ENCODE measurements at regions not wholly inside any gene's neighbourhood (a gene's known extent, or its start where the extent isn't known, plus 50 kb on each side); places are given as distances from the start of the nearest gene placed in this dataset.

DNA sequence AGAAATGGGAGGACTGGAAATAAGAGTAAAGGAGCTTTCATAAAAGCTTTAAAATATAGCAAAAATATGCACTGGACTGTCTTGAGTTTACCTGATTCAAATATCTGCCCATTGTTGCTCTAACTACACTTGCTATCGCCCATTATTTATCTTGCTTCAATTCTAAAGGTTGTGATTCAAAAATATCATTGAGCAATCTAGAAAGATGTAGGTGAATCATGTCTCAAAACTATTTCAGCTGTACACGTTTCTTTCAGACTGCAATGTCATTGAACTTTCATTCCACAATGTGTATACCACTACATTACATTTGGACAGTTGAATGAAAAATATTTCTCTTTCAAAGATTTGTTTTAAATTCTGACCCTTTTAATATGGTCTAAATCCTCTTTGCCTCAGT is 545.6 kb downstream of the BMP2 start:
- TF ChIP-seq, protein P1, sequence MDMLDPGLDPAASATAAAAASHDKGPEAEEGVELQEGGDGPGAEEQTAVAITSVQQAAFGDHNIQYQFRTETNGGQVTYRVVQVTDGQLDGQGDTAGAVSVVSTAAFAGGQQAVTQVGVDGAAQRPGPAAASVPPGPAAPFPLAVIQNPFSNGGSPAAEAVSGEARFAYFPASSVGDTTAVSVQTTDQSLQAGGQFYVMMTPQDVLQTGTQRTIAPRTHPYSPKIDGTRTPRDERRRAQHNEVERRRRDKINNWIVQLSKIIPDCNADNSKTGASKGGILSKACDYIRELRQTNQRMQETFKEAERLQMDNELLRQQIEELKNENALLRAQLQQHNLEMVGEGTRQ (IDR thresholded peaks at IDR 0.05; ENCODE audit: low read depth, low read length) = no peak
- TF ChIP-seq, protein P1 (CRISPR knock-in tag; IDR thresholded peaks at IDR 0.05; ENCODE audit: borderline replicate concordance) = no peak
- no peak for TF ChIP-seq SNRNP70 (IDR thresholded peaks at IDR 0.05; ENCODE audit: low read depth, low read length)
- TF ChIP-seq POLR2A (IDR thresholded peaks at IDR 0.05; ENCODE audit: insufficient read depth in 1 of 2, low read depth in 2 of 2, low read length in 2 of 2) = no peak
- TF ChIP-seq, protein P2, sequence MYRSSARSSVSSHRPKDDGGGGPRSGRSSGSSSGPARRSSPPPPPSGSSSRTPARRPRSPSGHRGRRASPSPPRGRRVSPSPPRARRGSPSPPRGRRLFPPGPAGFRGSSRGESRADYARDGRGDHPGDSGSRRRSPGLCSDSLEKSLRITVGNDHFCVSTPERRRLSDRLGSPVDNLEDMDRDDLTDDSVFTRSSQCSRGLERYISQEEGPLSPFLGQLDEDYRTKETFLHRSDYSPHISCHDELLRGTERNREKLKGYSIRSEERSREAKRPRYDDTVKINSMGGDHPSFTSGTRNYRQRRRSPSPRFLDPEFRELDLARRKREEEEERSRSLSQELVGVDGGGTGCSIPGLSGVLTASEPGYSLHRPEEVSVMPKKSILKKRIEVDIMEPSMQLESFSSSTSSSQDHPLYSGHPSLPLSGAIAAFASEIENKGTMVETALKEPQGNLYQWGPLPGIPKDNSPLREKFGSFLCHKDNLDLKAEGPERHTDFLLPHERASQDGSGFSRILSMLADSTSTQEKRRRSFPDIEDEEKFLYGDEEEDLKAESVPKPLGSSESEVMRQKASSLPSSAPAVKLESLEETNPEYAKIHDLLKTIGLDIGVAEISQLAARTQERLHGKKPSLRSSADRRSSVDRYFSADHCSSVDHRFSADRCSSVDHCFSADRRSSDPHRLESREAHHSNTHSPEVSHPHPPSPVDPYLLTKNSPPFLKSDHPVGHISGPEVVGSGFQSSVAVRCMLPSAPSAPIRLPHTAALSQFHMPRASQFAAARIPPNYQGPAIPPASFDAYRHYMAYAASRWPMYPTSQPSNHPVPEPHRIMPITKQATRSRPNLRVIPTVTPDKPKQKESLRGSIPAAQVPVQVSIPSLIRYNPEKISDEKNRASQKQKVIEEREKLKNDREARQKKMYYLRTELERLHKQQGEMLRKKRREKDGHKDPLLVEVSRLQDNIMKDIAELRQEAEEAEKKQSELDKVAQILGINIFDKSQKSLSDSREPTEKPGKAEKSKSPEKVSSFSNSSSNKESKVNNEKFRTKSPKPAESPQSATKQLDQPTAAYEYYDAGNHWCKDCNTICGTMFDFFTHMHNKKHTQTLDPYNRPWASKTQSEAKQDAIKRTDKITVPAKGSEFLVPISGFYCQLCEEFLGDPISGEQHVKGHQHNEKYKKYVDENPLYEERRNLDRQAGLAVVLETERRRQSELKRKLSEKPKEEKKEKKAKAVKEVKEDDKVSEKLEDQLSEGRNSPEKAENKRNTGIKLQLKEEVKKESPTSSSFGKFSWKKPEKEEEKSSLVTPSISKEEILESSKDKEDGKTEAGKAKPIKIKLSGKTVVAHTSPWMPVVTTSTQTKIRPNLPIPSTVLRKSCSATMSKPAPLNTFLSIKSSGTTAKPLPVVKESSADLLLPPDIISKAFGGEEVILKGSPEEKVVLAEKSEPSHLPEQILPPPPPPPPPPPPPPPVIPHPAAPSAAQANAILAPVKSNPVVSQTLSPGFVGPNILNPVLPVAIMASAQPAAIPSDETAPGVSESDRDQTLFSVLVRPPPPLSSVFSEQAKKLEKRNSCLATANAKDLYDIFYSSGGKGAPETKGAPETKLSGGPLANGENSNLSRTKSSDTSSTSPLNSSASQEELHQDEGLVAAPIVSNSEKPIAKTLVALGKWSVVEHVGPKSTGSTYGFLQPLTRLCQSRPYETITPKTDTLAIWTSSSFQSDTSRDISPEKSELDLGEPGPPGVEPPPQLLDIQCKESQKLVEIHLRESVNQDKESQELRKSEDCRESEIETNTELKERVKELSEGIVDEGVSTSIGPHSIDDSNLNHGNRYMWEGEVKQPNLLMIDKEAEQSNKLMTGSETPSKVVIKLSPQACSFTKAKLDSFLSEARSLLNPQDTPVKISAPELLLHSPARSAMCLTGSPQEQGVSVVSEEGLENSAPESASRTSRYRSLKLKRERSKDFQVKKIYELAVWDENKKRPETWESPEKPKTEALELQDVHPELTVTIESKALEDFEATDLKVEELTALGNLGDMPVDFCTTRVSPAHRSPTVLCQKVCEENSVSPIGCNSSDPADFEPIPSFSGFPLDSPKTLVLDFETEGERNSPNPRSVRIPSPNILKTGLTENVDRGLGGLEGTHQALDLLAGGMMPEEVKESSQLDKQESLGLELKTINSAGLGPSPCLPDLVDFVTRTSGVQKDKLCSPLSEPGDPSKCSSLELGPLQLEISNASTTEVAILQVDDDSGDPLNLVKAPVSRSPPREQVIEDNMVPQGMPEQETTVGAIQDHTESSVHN (CRISPR knock-in tag; IDR thresholded peaks at IDR 0.05) = no peak
- TF ChIP-seq THYN1 (CRISPR knock-in tag; IDR thresholded peaks at IDR 0.05; ENCODE audit: borderline replicate concordance, low read depth) = no peak
- TF ChIP-seq PPARG (CRISPR knock-in tag; conservative IDR thresholded peaks at IDR 0.05) = no peak
- no peak for TF ChIP-seq ZNF512 (CRISPR knock-in tag; IDR thresholded peaks at IDR 0.05)
- no peak for TF ChIP-seq SP1 (IDR thresholded peaks at IDR 0.05)
- no peak for TF ChIP-seq SP1 (CRISPR knock-in tag; IDR thresholded peaks at IDR 0.05)
- TF ChIP-seq NR3C1 (CRISPR knock-in tag; IDR thresholded peaks at IDR 0.05) = no peak
- no peak for TF ChIP-seq POLR2AphosphoS5 (IDR thresholded peaks at IDR 0.05; ENCODE audit: low read depth, low read length)
- no peak for TF ChIP-seq CHD2 (IDR thresholded peaks at IDR 0.05; ENCODE audit: low read depth, low read length)
